DMS 273 treated with DMSO at 0.1 percent for 48 hours (cell line): ENCODE measurements at regions not wholly inside any gene's neighbourhood (a gene's known extent, or its start where the extent isn't known, plus 50 kb on each side); places are given as distances from the start of the nearest gene placed in this dataset.
"Not testable (repeated sequence)": the region's sequence is repeated elsewhere in the genome, so short reads cannot be mapped to it uniquely, and the experiment has no call there.

Source experiments
- DNase-seq: peaks from one replicate; lab custom pipeline; 2025; lab: John Stamatoyannopoulos, UW

- no peak for DNase-seq
Observed at GRCh38 chr12:46627686-46628085, 198.1 kb downstream of the SLC38A4 start.

GRCh38 chr12:46619474-46619873 lies 206.3 kb downstream of the SLC38A4 start:
- not testable (repeated sequence) for DNase-seq

GRCh38 chr12:46617737-46618136 lies 208.1 kb downstream of the SLC38A4 start:
- DNase-seq = not testable (repeated sequence)

- no peak for DNase-seq
Observed at GRCh38 chr12:46617167-46617566, 208.6 kb downstream of the SLC38A4 start.

DNA sequence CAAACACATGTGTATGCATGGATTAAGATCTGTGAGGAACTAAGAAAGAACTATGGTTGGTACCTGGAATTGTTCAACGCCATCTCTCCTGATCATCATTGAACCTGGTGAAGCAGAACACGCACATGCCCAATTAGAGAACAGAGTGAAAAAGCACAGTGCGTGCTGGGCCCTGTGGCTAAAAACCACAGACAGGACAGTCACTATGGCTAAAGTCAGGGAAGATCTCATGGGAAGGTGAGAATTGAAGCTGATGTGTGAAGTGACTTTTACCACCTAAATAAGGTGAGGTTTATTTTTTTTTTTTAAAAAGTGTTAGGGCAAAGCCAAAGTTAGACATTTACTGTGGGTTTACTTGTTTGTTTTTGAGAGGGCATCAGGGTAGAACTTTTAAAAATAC lies 215.0 kb downstream of the SLC38A4 start:
- DNase-seq = no peak

DNA sequence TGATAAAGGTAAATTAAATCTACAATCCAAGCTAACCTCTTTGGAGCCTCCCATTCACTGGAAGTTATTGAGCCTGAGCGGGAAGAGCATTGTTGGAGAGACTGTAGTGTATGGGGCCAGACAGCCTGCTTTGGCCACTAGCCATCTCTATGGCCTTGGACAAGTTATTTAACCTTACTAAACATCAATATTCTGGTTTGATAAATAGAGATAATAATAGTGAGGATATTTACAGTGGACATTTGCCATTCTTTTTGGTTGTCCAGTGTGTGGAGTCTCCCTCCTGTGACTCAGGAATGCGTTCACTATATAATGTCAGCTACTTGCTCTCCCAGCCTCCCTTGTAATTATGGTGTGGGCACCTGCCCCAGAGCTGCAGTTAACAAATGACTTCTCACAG lies 216.1 kb downstream of the SLC38A4 start:
- DNase-seq = no peak

DNA sequence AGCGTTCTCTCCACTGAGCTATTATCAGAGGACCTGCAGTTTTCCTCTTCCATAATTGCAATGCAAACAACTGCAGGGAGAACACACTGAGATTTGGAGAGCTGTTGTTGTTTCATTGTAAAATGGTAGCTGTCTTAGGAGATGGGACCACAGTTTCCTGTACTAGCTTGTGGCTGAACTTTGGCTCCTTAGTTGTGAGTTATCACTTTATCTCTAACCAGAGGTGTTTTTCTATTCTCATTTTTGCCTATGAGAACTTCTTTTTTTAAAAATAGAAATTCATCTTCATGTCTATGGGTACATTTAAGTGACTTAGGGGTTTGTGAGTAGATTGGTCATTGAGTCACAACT lies 216.5 kb downstream of the SLC38A4 start:
- no peak for DNase-seq

- DNase-seq = no peak
Observed at GRCh38 chr12:46608431-46609272, 217.1 kb downstream of the SLC38A4 start.

GRCh38 chr12:46604684-46605083 lies 221.1 kb downstream of the SLC38A4 start:
- no peak for DNase-seq

- no peak for DNase-seq
Observed at GRCh38 chr12:46603776-46604456, 221.9 kb downstream of the SLC38A4 start.

DNA sequence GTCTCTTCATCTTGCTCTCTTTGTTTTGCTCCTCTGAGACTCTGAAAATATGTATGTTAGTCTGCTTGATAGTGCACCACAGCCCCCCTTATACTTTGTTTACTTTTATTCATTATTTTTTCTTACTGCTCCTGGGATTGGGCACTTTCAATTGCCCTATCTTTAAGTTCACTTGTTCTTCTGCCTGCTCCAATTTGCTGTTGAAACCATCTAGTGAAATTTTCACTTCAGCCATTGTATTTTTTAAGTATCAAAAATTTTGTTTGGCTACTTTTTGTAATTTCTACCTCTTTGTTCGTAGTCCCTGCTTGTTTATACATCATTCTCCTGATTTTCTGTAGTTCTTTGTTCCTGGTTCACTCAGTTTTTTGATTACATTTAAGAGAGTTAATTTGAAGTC lies 223.3 kb downstream of the SLC38A4 start:
- no peak for DNase-seq

DNA sequence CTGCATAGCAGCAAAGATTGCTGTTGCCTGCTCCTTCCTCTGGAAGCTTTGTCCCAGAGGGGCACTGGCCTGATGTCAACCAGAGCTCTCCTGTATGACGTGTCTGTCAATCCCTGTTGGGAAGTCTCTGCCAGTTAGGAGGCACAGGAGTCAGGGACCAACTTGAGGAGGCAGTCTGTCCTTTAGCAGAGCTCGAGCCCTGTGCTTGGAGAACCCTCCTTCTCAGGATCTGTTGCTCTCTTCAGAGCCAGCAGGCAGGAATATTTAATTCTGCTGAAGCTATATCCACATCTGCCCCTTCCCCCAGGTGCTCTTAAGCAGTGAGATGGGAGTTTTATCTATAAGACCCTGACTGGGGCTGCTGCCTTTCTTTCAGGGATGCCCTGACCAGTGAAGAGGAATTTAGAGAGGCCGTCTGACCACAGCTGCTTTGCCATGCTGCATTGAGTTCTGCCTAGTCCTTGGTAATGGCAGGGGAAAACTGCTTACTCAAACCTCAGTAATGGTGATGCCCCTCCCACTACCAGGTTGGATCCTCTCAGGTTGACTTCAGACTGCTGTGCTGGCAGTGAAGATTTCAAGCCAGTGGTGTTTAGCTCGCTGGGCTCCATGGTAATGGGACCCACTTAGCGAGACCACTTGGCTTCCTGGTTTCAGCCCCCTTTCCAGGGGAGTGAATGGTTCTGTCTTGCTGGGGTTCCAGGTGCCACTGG lies 218.6 kb upstream of the SLC38A2 start:
- DNase-seq = no peak

GRCh38 chr12:46585854-46586621 lies 213.5 kb upstream of the SLC38A2 start:
- no peak for DNase-seq

DNA sequence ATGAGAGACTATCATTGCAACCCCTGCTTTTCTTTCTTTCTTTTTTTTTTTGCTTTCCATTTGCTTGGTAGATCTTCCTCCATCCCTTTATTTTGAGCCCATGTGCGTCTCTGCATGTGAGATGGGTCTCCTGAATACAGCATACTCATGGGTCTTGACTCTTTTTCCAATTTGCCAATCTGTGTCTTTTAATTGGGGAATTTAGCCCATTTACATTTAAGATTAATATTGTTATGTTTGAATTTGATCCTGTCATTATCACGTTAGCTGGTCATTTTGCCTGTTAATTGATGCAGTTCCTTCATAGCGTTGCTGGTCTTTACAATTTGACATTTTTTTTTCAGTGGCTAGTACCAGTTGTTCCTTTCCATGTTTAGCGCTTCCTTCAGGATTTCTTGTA lies 211.5 kb upstream of the SLC38A2 start:
- DNase-seq = not testable (repeated sequence)

DNA sequence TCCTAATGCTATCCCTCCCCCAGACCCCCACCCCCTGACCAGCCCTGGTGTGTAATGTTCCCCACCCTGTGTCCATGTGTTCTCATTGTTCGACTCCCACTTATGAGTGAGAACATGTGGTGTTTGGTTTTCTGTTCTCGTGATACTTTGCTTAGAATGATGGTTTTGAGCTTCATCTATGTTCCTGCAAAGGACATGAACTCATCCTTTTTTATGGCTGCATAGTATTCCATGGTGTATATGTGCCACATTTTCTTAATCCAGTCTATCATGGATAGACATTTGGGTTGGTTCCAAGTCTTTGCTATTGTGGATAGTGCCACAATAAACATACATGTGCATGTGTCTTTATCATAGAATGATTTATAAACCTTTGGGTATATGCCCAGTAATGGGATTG lies 209.4 kb upstream of the SLC38A2 start:
- DNase-seq = not testable (repeated sequence)

GRCh38 chr12:46580445-46580844 lies 207.9 kb upstream of the SLC38A2 start:
- DNase-seq = no peak

DNA sequence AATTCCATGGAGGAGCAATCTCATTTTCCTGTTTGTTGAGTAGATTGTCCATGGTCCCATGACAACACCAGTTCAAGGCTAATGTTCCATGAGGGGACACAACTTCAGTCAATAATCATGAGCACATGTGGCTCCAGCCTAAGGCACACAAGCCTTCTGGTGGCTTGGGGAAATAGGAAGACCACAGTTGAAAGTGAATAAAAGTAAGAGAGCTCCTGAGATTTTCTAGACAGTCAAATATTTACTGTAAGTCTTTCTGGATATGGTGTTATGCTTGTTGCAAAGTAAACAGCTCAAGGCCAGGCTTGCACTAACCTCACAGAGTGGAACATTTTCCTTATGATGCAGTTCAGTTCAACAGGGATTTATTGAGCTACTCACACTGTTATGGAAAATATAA lies 206.9 kb upstream of the SLC38A2 start:
- DNase-seq = no peak

DNA sequence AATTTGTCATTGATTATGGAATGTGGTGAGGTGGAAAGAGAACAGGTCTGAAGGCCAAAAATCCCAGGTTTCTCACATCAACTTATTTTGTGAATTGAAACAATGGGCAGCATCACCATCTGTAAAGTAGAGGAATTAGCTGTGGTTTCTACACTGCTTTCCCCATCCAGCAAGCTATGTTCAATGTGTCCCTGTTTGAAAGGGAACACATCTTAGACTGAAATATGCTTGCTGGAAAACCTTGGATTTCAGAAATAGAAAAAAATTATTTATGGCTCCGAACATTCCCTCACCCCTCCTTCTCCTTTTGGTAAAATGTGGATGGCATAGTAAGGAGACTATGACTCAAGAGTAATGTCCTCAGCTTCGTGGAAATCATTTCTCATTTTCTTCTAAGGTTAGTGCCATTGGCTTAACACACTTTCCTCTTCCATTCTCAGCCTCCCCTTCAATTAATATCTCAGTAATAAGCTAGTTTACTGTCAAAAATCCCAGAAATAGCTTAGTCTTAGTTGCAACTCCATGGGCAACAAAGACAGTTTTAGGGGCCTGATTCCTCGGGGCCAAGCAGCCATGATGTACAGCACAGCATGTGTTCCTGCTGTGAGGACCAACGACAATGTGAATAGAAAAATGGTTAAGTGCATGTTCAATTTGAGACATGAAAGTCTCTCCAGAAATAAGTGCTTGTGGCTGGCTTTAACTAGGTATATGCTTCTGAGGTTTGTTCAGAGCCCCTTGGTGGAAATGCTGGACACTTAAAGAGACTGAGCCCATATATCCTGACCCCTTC lies 205.8 kb upstream of the SLC38A2 start:
- DNase-seq = no peak

- no peak for DNase-seq
Observed at GRCh38 chr12:46577063-46577776, 204.6 kb upstream of the SLC38A2 start.

DNA sequence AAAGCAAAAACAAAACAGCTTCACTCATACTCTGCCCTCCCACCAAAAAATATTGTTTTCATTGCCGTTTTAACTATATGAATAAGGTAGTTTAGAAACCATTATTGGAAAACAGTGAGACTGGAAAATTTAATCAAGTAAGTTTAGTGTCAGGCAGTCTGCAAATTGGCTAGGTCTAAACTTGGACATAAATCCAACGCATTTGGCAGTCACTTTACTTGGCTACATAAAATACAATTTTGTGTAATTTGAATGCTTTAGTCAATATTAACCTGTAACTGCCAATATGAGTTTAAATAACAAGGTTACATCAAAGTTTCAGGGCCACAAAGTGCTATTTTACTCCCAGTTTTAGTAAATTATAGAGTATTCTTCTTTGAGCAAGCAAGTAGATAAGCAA lies 202.3 kb upstream of the SLC38A2 start:
- no peak for DNase-seq

- no peak for DNase-seq
Observed at GRCh38 chr12:46573347-46573658, 200.7 kb upstream of the SLC38A2 start.
